ENCODE measurements at regions not wholly inside any gene's neighbourhood (a gene's known extent, or its start where the extent isn't known, plus 50 kb on each side); places are given as distances from the start of the nearest gene placed in this dataset.

- TF ChIP-seq ZFP30 (CRISPR knock-in tag; IDR thresholded peaks at IDR 0.05): no peak
- TF ChIP-seq TOX (CRISPR knock-in tag; IDR thresholded peaks at IDR 0.05; ENCODE audit: borderline replicate concordance): no peak
- no peak for TF ChIP-seq ZC3H10 (CRISPR knock-in tag; IDR thresholded peaks at IDR 0.05)
- TF ChIP-seq ESRRG (CRISPR knock-in tag; IDR thresholded peaks at IDR 0.05): no peak
- TF ChIP-seq ZNF8 (CRISPR knock-in tag; IDR thresholded peaks at IDR 0.05): no peak
- no peak for TF ChIP-seq OSR1 (CRISPR knock-in tag; IDR thresholded peaks at IDR 0.05)
Measured at GRCh38 chr5:61658592-61659008, 326.5 kb downstream of the ZSWIM6 start.
